ENCODE measurements at regions not wholly inside any gene's neighbourhood (a gene's known extent, or its start where the extent isn't known, plus 50 kb on each side); places are given as distances from the start of the nearest gene placed in this dataset.

GRCh38 chr2:19456705-19457309 is 98.4 kb upstream of the OSR1 start:
- no peak overlapping the region for H3K4me3 Mint-ChIP-seq
- Histone ChIP-seq H3K79me2 (ENCODE audit: insufficient read depth, low read length) (no peaks in the 10 kb centered on the region), H2BK5ac (ENCODE audit: insufficient read length, low read length) (no peak overlapping the region), H3K9me3 (ENCODE audit: control insufficient read depth, low read depth, low read length) (no peaks in the 10 kb centered on the region), H3K18ac (ENCODE audit: insufficient read length, low read depth, low read length) (no peak overlapping the region), H4K5ac (ENCODE audit: insufficient read length, low read depth, low read length) (no peak overlapping the region), H3K23me2 (ENCODE audit: insufficient read length, low read depth, low read length, poor library complexity, severe bottlenecking) (no peaks in the 10 kb centered on the region), H3K27me3 (ENCODE audit: insufficient read depth, low read length) (no peaks in the 10 kb centered on the region), H2BK15ac (ENCODE audit: low read depth, low read length) (no peak overlapping the region), H2BK12ac (ENCODE audit: insufficient read length, low read depth, low read length) (no peak overlapping the region), H2BK20ac (ENCODE audit: low read depth, low read length, poor library complexity, severe bottlenecking) (no peak overlapping the region), H3K56ac (ENCODE audit: insufficient read length, low read depth, low read length) (no peak overlapping the region), H4K8ac (replicated peaks; ENCODE audit: insufficient read length, low read depth, low read length) (no peak overlapping the region), H2BK120ac (ENCODE audit: low read depth, low read length, poor library complexity, severe bottlenecking) (no peak overlapping the region), H3K23ac (ENCODE audit: insufficient read length, low read depth, low read length) (no peak overlapping the region), H3K4me2 (ENCODE audit: insufficient read depth, insufficient read length, low read length) (no peak overlapping the region), H3K14ac (ENCODE audit: insufficient read depth, low read length) (no peak overlapping the region), H4K20me1 (ENCODE audit: control insufficient read depth, insufficient read depth, insufficient read length) (no peaks in the 10 kb centered on the region), H2AFZ (ENCODE audit: low read length) (no peak overlapping the region), H3K4me1 (ENCODE audit: insufficient read depth, low read length) (peaks cover 7% of the 10 kb centered on the region; the same call in 1 of the 2 replicates), H2AK5ac (ENCODE audit: insufficient read length, low read length) (no peak overlapping the region), H3K9ac (ENCODE audit: extremely low read depth, insufficient read length, low read length) (no peak overlapping the region), H3K27ac (ENCODE audit: insufficient read length, low read depth, low read length) (no peak overlapping the region), H3K79me1 (ENCODE audit: insufficient read depth, low read depth, low read length, poor library complexity, severe bottlenecking) (no peaks in the 10 kb centered on the region), H4K91ac (ENCODE audit: insufficient read length, low read depth, low read length) (no peak overlapping the region), H3K4ac (ENCODE audit: low read depth, low read length) (no peak overlapping the region), H3T11ph (ENCODE audit: low read length) (no peak overlapping the region)
- DNase-seq = no peak
- H3K4me1 Mint-ChIP-seq = peaks cover 23 to 27% of the 10 kb centered on the region in 2 experiments
- no peak for TF ChIP-seq CTCF (conservative IDR thresholded peaks at IDR 0.05)
- WGBS (ENCODE audit: extremely low coverage, insufficient read length, low lambda C conversion rate) = no CpG with 5 or more reads among the region's 1 CpG
- H3K27me3 Mint-ChIP-seq (ENCODE audit: low read depth) = no peaks in the 10 kb centered on the region
- no peaks in the 10 kb centered on the region; a peak in 1 of 7 replicates for H3K36me3 Mint-ChIP-seq (ENCODE audit: insufficient read depth in 1 of 3, low read depth in 3 of 3)
- H3K9me3 Mint-ChIP-seq = peaks cover 0 to 2% of the 10 kb centered on the region in 2 experiments; a peak in 1 of 5 replicates
- no peak overlapping the region for H3K27ac Mint-ChIP-seq

Measured in H9 (cell line).